T47D (cell line): ENCODE measurements at regions not wholly inside any gene's neighbourhood (a gene's known extent, or its start where the extent isn't known, plus 50 kb on each side); places are given as distances from the start of the nearest gene placed in this dataset.
A peak's percentile ranks its signal among the peaks of the same experiment; 100 is the strongest.
"Not testable (repeated sequence)": the region's sequence is repeated elsewhere in the genome, so short reads cannot be mapped to it uniquely, and the experiment has no call there.

Experiments used
- DNase-seq, 2 experiments: peaks; one replicate each; pipeline versions ENCODE4 v3.0.0 to v3.0.0-alpha.2; 2011 to 2012; ENCODE audit warnings: low read depth in 1 of 2, low spot score in 1 of 2
- JUND ChIP-seq: IDR thresholded peaks from 2 replicates; pipeline ENCODE4 v1.6.1; 2012; ENCODE audit warnings: low read depth
- in situ Hi-C: cut with HindIII; loops from 2 replicates; pipeline ENCODE4 v1.10.0; 2016; ENCODE audit warnings: low sequenced_read_pairs, low pct_unique_long_range_greater_than_20kb

GRCh38 chr2:153420394-153420793, 58.2 kb downstream of the RPRM start:
- no peak for TF ChIP-seq JUND
- DNase-seq = no peak
- in situ Hi-C loops = no loop called here

- DNase-seq = no peak
- in situ Hi-C loops = no loop called here
- TF ChIP-seq JUND = no peak
Observed at GRCh38 chr2:153417077-153417476, 61.5 kb downstream of the RPRM start.

- no peak for TF ChIP-seq JUND
- no peak for DNase-seq
- in situ Hi-C loops = no loop called here
Observed at GRCh38 chr2:153416071-153416470, 62.5 kb downstream of the RPRM start.

- in situ Hi-C loops = no loop called here
Observed at GRCh38 chr2:153408710-153409385, 69.7 kb downstream of the RPRM start.

GRCh38 chr2:153405196-153405595, 73.4 kb downstream of the RPRM start:
- in situ Hi-C loops = no loop called here
- TF ChIP-seq JUND = no peak

More at GRCh38 chr2:153408710-153409385, 69.7 kb downstream of the RPRM start:
- no peak for DNase-seq
- TF ChIP-seq JUND = no peak

GRCh38 chr2:153404792-153405191, 73.8 kb downstream of the RPRM start:
- in situ Hi-C loops = no loop called here
- DNase-seq = no peak
- TF ChIP-seq JUND = no peak

More at GRCh38 chr2:153405196-153405595, 73.4 kb downstream of the RPRM start:
- DNase-seq = peak; percentile 3 to 42

- peak in 1 of 2 experiments; percentile 20 for DNase-seq
- TF ChIP-seq JUND = no peak
- in situ Hi-C loops = no loop called here
Observed at GRCh38 chr2:153403940-153404339, 74.6 kb downstream of the RPRM start.

- DNase-seq = peak in 1 of 2 experiments; percentile 36
- in situ Hi-C loops = not testable (repeated sequence)
Observed at GRCh38 chr2:153403352-153403751, 75.2 kb downstream of the RPRM start.

GRCh38 chr2:153394686-153395085, 83.9 kb downstream of the RPRM start:
- no peak for TF ChIP-seq JUND
- in situ Hi-C loops = no loop called here

GRCh38 chr2:153394247-153394646, 84.3 kb downstream of the RPRM start:
- DNase-seq = no peak
- in situ Hi-C loops = no loop called here
- no peak for TF ChIP-seq JUND

More at GRCh38 chr2:153394686-153395085, 83.9 kb downstream of the RPRM start:
- no peak for DNase-seq

GRCh38 chr2:153393518-153393917, 85.0 kb downstream of the RPRM start:
- no peak for TF ChIP-seq JUND
- DNase-seq = no peak
- in situ Hi-C loops = no loop called here

- no peak for DNase-seq
- in situ Hi-C loops = no loop called here
- no peak for TF ChIP-seq JUND
Observed at GRCh38 chr2:153391131-153391530, 87.4 kb downstream of the RPRM start.

- in situ Hi-C loops = no loop called here
Observed at GRCh38 chr2:153388246-153388645, 90.3 kb downstream of the RPRM start.

GRCh38 chr2:153387203-153387602, 91.4 kb downstream of the RPRM start:
- in situ Hi-C loops = no loop called here
- no peak for TF ChIP-seq JUND
- no peak for DNase-seq

More at GRCh38 chr2:153388246-153388645, 90.3 kb downstream of the RPRM start:
- no peak for DNase-seq
- TF ChIP-seq JUND = no peak
